HepG2 (cell line): ENCODE measurements at regions not wholly inside any gene's neighbourhood (a gene's known extent, or its start where the extent isn't known, plus 50 kb on each side); places are given as distances from the start of the nearest gene placed in this dataset.

Experiments
- ATF7-NPFF ChIP-seq: sonication (generic); formaldehyde crosslinking; IDR thresholded peaks from 2 replicates; pipeline ENCODE4 v1.8.1; 2023; ENCODE audit warnings: mild to moderate bottlenecking, low read depth, missing genetic modification reagents, moderate library complexity
- DR1 ChIP-seq: sonication (generic); formaldehyde crosslinking; IDR thresholded peaks from 2 replicates; pipeline ENCODE4 v1.8.0; 2021; ENCODE audit warnings: mild to moderate bottlenecking, missing genetic modification reagents, inconsistent platforms
- ELF4 ChIP-seq: sonication (generic); formaldehyde crosslinking; IDR thresholded peaks from 2 replicates; pipeline ENCODE4 v1.5.0; 2020; ENCODE audit warnings: missing genetic modification reagents, mild to moderate bottlenecking, moderate library complexity, borderline replicate concordance
- FOXJ3 ChIP-seq: sonication (generic); formaldehyde crosslinking; IDR thresholded peaks from 2 replicates; pipeline ENCODE4 v1.4.0; 2020; ENCODE audit warnings: missing genetic modification reagents, mild to moderate bottlenecking, borderline replicate concordance
- GLI4 ChIP-seq: sonication (generic); formaldehyde crosslinking; IDR thresholded peaks from 2 replicates; pipeline ENCODE4 v1.5.1; 2020; ENCODE audit warnings: missing genetic modification reagents, mild to moderate bottlenecking, moderate library complexity, borderline replicate concordance
- HCFC1 ChIP-seq: fragments of 150-350 bp; IDR thresholded peaks from 2 replicates; pipeline ENCODE4 v1.6.1; 2014; ENCODE audit warnings: low read depth, low read length
- HMGA1 ChIP-seq: sonication (generic); formaldehyde crosslinking; conservative IDR thresholded peaks from 2 replicates; pipeline ENCODE4 v1.4.0; 2020; ENCODE audit warnings: missing genetic modification reagents
- HNRNPH1 ChIP-seq: fragments of 200-400 bp; formaldehyde crosslinking; optimal IDR thresholded peaks from 2 replicates; pipeline ENCODE3; 2017; ENCODE audit warnings: mild to moderate bottlenecking, low read depth, low read length
- KDM5A ChIP-seq: fragments of 200-600 bp; sonication (generic); IDR thresholded peaks from 2 replicates; pipeline ENCODE4 v1.7.0; 2018; ENCODE audit warnings: antibody characterized with exemption, mild to moderate bottlenecking, low read length, borderline replicate concordance
- MED8 ChIP-seq: sonication (generic); formaldehyde crosslinking; IDR thresholded peaks from 2 replicates; pipeline ENCODE4 v1.8.1; 2023; ENCODE audit warnings: mild to moderate bottlenecking, missing genetic modification reagents; ENCODE audit not compliant: insufficient replicate concordance
- MXI1 ChIP-seq: IDR thresholded peaks from 3 replicates; pipeline ENCODE4 v1.6.1; 2012; ENCODE audit warnings: low read depth, low read length, inconsistent platforms, borderline replicate concordance
- NFE2L2 ChIP-seq: fragments of 150-350 bp; IDR thresholded peaks from 2 replicates; pipeline ENCODE4 v1.6.1; 2014; ENCODE audit warnings: low read length
- NR2F2 ChIP-seq: IDR thresholded peaks from 2 replicates; pipeline ENCODE4 v1.6.1; 2012; ENCODE audit warnings: low read depth, inconsistent platforms, borderline replicate concordance
- PAWR ChIP-seq: sonication (generic); formaldehyde crosslinking; IDR thresholded peaks from 2 replicates; pipeline ENCODE4 v1.4.0; 2020; ENCODE audit warnings: missing genetic modification reagents, mild to moderate bottlenecking, borderline replicate concordance
- RFX1 ChIP-seq: fragments of 450-650 bp; IDR thresholded peaks from 2 replicates; pipeline ENCODE4 v1.6.1; 2017
- SRSF1 ChIP-seq: fragments of 200-400 bp; formaldehyde crosslinking; optimal IDR thresholded peaks from 2 replicates; pipeline ENCODE3; 2017; ENCODE audit warnings: mild to moderate bottlenecking, low read depth, low read length, moderate library complexity
- TBP ChIP-seq: sonication (generic); formaldehyde crosslinking; IDR thresholded peaks from 2 replicates; pipeline ENCODE4 v1.5.0; 2020; ENCODE audit warnings: missing genetic modification reagents
- TOPORS ChIP-seq: sonication (generic); formaldehyde crosslinking; IDR thresholded peaks from 2 replicates; pipeline ENCODE4 v1.8.0; 2023; ENCODE audit warnings: mild to moderate bottlenecking, missing genetic modification reagents
- ZBTB20 ChIP-seq: sonication (generic); formaldehyde crosslinking; IDR thresholded peaks from 2 replicates; pipeline ENCODE4 v1.8.1; 2023; ENCODE audit warnings: missing genetic modification reagents, low read depth, mild to moderate bottlenecking, borderline replicate concordance
- ZMAT3 ChIP-seq: sonication (generic); formaldehyde crosslinking; conservative IDR thresholded peaks from 2 replicates; pipeline ENCODE4 v1.7.0; 2021; ENCODE audit warnings: missing genetic modification reagents
- ZNF24 ChIP-seq: fragments of 450-650 bp; IDR thresholded peaks from 2 replicates; pipeline ENCODE4 v1.6.1; 2017; ENCODE audit warnings: antibody characterized with exemption, mild to moderate bottlenecking
- ZNF30 ChIP-seq: sonication (generic); formaldehyde crosslinking; IDR thresholded peaks from 2 replicates; pipeline ENCODE4 v1.5.0; 2020; ENCODE audit warnings: mild to moderate bottlenecking, missing genetic modification reagents
- ZNF562 ChIP-seq: sonication (generic); formaldehyde crosslinking; IDR thresholded peaks from 2 replicates; pipeline ENCODE4 v1.8.0; 2022; ENCODE audit warnings: missing genetic modification reagents, borderline replicate concordance
- ZNF563 ChIP-seq: sonication (generic); formaldehyde crosslinking; IDR thresholded peaks from 2 replicates; pipeline ENCODE4 v1.8.0; 2022; ENCODE audit warnings: mild to moderate bottlenecking, moderate library complexity, missing genetic modification reagents
- ZNF605 ChIP-seq: sonication (generic); formaldehyde crosslinking; IDR thresholded peaks from 2 replicates; pipeline ENCODE4 v1.8.0; 2022; ENCODE audit warnings: mild to moderate bottlenecking, missing genetic modification reagents
- ZNF614 ChIP-seq: IDR thresholded peaks from 2 replicates; pipeline ENCODE4 v1.6.1; 2018; ENCODE audit warnings: missing biosample characterization, missing genetic modification reagents, inconsistent platforms, borderline replicate concordance
- ZNF749 ChIP-seq: sonication (generic); formaldehyde crosslinking; IDR thresholded peaks from 2 replicates; pipeline ENCODE4 v1.8.0; 2022; ENCODE audit warnings: mild to moderate bottlenecking, missing genetic modification reagents, moderate library complexity, borderline replicate concordance
- ZNF777 ChIP-seq: sonication (generic); formaldehyde crosslinking; IDR thresholded peaks from 2 replicates; pipeline ENCODE4 v1.4.0; 2020; ENCODE audit warnings: missing genetic modification reagents
- TF ChIP-seq, protein P1 (sequence below): fragments of 450-650 bp; IDR thresholded peaks from 2 replicates; pipeline ENCODE4 v1.6.1; 2016
- TF ChIP-seq, protein P2 (sequence below): sonication (generic); formaldehyde crosslinking; conservative IDR thresholded peaks from 2 replicates; pipeline ENCODE4 v1.8.0; 2022; ENCODE audit warnings: low read depth, missing genetic modification reagents

DNA sequence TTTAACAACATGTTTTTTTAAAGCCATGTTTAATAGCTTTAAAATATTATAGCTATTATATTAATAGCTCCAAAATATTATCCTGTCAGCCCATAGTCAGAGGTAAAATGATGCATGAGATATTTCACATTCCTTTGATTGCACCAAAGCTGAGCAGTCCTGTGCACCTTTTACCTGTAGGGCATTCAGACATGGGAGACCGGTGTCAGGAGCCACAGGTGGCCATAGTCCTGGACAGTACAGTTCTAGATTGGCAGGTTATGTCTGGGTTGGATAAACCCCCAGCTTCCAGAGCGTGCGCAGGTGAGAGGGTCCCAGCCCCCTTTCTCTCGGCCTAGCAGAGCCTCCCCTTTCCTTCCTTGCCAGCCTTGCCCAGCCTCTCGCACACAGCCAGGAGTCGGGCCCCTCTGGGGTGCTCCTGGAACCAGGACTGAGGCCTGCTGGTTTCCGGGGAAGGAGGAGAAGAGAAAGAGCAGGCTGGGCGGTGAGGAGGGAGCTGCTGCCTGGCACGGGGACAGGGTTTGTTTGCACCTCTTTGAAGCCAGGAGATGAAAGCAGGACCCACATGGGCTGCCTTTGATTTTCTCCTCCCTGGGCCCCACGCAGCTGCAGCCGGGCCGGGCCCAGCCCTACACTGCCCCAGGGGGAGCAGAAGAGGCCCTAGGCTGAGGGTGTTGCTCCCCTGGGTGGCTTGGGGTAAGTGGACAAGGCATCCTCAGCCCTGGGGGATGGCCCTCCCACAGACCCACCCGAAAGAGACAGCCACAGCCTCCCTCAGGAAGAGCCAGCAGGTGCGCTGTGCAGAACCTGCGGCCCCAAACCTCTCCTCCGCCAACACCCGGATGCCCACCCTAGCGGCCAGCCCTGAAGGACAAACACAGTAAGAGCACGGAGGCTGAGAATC is 75.2 kb upstream of the TARDBP start (continued):
- TF ChIP-seq TOPORS (CRISPR knock-in tag) (no peak), TBP (CRISPR knock-in tag) (no peak), DR1 (no peak), ZNF749 (CRISPR knock-in tag) (no peak), ZNF563 (CRISPR knock-in tag) (no peak), ELF4 (no peak), KDM5A (no peak), MXI1 (0 out of 3 replicates have a peak, but pooled peaks have one; percentile 18), ATF7-NPFF (CRISPR knock-in tag) (no peak), PAWR (no peak), SRSF1 (peak; percentile 69), ZBTB20 (CRISPR knock-in tag) (no peak), ZNF30 (CRISPR knock-in tag) (no peak), NR2F2 (no peak), ZNF24 (no peak), HNRNPH1 (no peak), ZNF614 (CRISPR knock-in tag) (no peak), HCFC1 (no peak), ZNF562 (CRISPR knock-in tag) (no peak), HMGA1 (CRISPR knock-in tag) (no peak), NFE2L2 (no peak), ZNF605 (0 out of 2 replicates have a peak, but pooled peaks have one; percentile 31), MED8 (CRISPR knock-in tag) (no peak), ZNF777 (peak; percentile 55; the same call in 1 of the 2 replicates), FOXJ3 (peak; percentile 46; the same call in 1 of the 2 replicates), RFX1 (no peak), GLI4 (CRISPR knock-in tag) (no peak), ZMAT3 (no peak)
- TF ChIP-seq, protein P1, sequence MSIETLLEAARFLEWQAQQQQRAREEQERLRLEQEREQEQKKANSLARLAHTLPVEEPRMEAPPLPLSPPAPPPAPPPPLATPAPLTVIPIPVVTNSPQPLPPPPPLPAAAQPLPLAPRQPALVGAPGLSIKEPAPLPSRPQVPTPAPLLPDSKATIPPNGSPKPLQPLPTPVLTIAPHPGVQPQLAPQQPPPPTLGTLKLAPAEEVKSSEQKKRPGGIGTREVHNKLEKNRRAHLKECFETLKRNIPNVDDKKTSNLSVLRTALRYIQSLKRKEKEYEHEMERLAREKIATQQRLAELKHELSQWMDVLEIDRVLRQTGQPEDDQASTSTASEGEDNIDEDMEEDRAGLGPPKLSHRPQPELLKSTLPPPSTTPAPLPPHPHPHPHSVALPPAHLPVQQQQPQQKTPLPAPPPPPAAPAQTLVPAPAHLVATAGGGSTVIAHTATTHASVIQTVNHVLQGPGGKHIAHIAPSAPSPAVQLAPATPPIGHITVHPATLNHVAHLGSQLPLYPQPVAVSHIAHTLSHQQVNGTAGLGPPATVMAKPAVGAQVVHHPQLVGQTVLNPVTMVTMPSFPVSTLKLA = peak; percentile 15; the same call in 1 of the 2 replicates
- TF ChIP-seq, protein P2, sequence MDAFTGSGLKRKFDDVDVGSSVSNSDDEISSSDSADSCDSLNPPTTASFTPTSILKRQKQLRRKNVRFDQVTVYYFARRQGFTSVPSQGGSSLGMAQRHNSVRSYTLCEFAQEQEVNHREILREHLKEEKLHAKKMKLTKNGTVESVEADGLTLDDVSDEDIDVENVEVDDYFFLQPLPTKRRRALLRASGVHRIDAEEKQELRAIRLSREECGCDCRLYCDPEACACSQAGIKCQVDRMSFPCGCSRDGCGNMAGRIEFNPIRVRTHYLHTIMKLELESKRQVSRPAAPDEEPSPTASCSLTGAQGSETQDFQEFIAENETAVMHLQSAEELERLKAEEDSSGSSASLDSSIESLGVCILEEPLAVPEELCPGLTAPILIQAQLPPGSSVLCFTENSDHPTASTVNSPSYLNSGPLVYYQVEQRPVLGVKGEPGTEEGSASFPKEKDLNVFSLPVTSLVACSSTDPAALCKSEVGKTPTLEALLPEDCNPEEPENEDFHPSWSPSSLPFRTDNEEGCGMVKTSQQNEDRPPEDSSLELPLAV (CRISPR knock-in tag) = no peak
